Nephron progenitor cell (in vitro differentiated cells): ENCODE measurements at regions not wholly inside any gene's neighbourhood (a gene's known extent, or its start where the extent isn't known, plus 50 kb on each side); places are given as distances from the start of the nearest gene placed in this dataset.
"Not testable (repeated sequence)": the region's sequence is repeated elsewhere in the genome, so short reads cannot be mapped to it uniquely, and the experiment has no call there.

Source experiments
- DNase-seq: peaks from one replicate; pipeline ENCODE4 v3.0.0; 2021
- H3K27ac Mint-ChIP-seq: 2 replicates; pipeline ENCODE4 v1.8.0; 2021; ENCODE audit warnings: mild to moderate bottlenecking, moderate library complexity, mixed read lengths
- H3K27me3 Mint-ChIP-seq: 2 replicates; pipeline ENCODE4 v1.8.0; 2021; ENCODE audit warnings: mild to moderate bottlenecking, low read depth, mixed read lengths; ENCODE audit not compliant: poor library complexity
- H3K36me3 Mint-ChIP-seq: 2 replicates; pipeline ENCODE4 v1.8.0; 2021; ENCODE audit warnings: low read depth, mixed read lengths
- H3K4me1 Mint-ChIP-seq: 2 replicates; pipeline ENCODE4 v1.8.0; 2021; ENCODE audit warnings: mixed read lengths
- H3K4me3 Mint-ChIP-seq: 2 replicates; pipeline ENCODE4 v1.8.0; 2021; ENCODE audit warnings: mild to moderate bottlenecking, moderate library complexity, mixed read lengths
- H3K9me3 Mint-ChIP-seq: 2 replicates; pipeline ENCODE4 v1.8.0; 2021; ENCODE audit warnings: mild to moderate bottlenecking, moderate library complexity, mixed read lengths
- CTCF ChIP-seq: fragments of 200-600 bp; sonication (generic); IDR thresholded peaks from 2 replicates; pipeline ENCODE4 v1.5.0; 2021; ENCODE audit warnings: antibody characterized with exemption

- Mint-ChIP-seq H3K27me3 (no peaks in the 10 kb centered on the region), H3K9me3 (peaks cover 28% of the 10 kb centered on the region), H3K4me1 (no peaks in the 10 kb centered on the region), H3K27ac (no peak overlapping the region), H3K36me3 (peaks cover 7% of the 10 kb centered on the region), H3K4me3 (no peak overlapping the region)
- no peak for DNase-seq
- TF ChIP-seq CTCF = no peak
These were observed 281.6 kb upstream of the SLC16A7 start for GRCh38 chr12:59314209-59314608.

GRCh38 chr12:59304077-59304721, 291.6 kb upstream of the SLC16A7 start:
- H3K27me3 Mint-ChIP-seq = no peaks in the 10 kb centered on the region
- H3K27ac Mint-ChIP-seq = no peak overlapping the region
- H3K9me3 Mint-ChIP-seq = no peaks in the 10 kb centered on the region
- no peak for TF ChIP-seq CTCF
- no peak overlapping the region for H3K4me3 Mint-ChIP-seq
- H3K4me1 Mint-ChIP-seq = no peaks in the 10 kb centered on the region
- no peaks in the 10 kb centered on the region for H3K36me3 Mint-ChIP-seq
- DNase-seq = no peak

- Mint-ChIP-seq H3K27ac (no peak overlapping the region), H3K36me3 (no peaks in the 10 kb centered on the region), H3K27me3 (peaks cover 4% of the 10 kb centered on the region), H3K4me3 (no peak overlapping the region), H3K4me1 (no peaks in the 10 kb centered on the region), H3K9me3 (no peaks in the 10 kb centered on the region)
- no peak for TF ChIP-seq CTCF
- no peak for DNase-seq
These were observed 297.5 kb upstream of the SLC16A7 start for GRCh38 chr12:59298296-59298695.

DNA sequence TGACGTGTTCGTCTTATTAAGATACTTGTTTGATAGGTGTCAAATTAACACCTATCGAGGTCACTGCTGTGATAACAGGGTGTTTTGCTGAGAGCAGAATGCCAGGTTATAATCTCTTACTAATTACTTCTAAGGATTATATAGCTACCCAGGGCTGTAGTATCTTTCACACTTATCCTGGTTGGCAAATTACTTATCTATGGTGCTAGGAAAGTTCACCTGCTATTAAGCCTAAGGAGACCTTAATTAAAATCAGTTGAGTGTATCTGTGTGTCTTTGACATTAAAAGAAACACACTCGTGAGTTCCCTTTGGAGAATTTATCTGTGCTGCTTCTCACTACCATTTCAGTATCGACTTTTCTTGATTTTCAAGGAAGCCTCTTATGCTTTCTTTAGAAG, 301.6 kb upstream of the SLC16A7 start:
- Mint-ChIP-seq H3K4me3 (no peak overlapping the region), H3K27me3 (peaks cover 4% of the 10 kb centered on the region), H3K4me1 (peaks cover 11% of the 10 kb centered on the region), H3K9me3 (no peaks in the 10 kb centered on the region), H3K36me3 (no peaks in the 10 kb centered on the region), H3K27ac (no peak overlapping the region)
- DNase-seq = no peak
- no peak for TF ChIP-seq CTCF

DNA sequence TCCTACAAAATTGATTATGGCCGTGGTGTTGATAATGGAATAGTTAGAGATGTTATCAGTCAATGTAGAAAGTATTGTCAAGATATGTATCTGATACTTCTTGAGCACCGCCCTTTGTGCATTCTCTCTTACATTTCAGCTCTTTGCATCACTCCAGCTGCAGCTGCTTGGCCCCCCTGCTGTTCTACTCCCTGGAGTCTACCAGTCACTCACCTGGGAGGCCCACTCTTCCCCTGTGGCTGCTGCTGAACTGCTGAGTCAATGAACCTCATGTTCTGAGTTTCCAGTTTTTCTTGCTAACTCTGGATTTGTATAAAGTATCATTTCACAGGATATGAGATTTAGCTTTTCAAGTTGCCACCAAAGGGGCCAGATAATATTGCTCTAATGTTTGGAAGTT, 312.8 kb upstream of the SLC16A7 start:
- Mint-ChIP-seq H3K27me3 (no peaks in the 10 kb centered on the region), H3K4me1 (no peaks in the 10 kb centered on the region), H3K36me3 (no peaks in the 10 kb centered on the region), H3K27ac (no peak overlapping the region), H3K4me3 (no peak overlapping the region), H3K9me3 (no peaks in the 10 kb centered on the region)
- no peak for TF ChIP-seq CTCF
- no peak for DNase-seq

- not testable (repeated sequence) for H3K27ac Mint-ChIP-seq, H3K27me3 Mint-ChIP-seq, H3K4me3 Mint-ChIP-seq, H3K4me1 Mint-ChIP-seq, DNase-seq, H3K36me3 Mint-ChIP-seq
- H3K9me3 Mint-ChIP-seq = peaks cover 29% of the 10 kb centered on the region
These were observed 322.3 kb upstream of the SLC16A7 start for GRCh38 chr12:59273561-59273960.
